HEK293 (cell line): ENCODE measurements at regions not wholly inside any gene's neighbourhood (a gene's known extent, or its start where the extent isn't known, plus 50 kb on each side); places are given as distances from the start of the nearest gene placed in this dataset.

Experiments used
- CTCF ChIA-PET: fragments of 350-600 bp; formaldehyde crosslinking; extraction: SDS; loops from one replicate; lab custom pipeline; 2021; ENCODE audit warnings: antibody characterized with exemption; lab: Yijun Ruan, JAX
- POLR2A ChIA-PET: fragments of 300-600 bp; formaldehyde crosslinking; extraction: SDS; loops from one replicate; lab custom pipeline; 2020; ENCODE audit warnings: antibody characterized with exemption, inconsistent platforms; lab: Yijun Ruan, JAX
- H3K27ac ChIP-seq: fragments of 200-500 bp; sonication (Bioruptor generic); 2 replicates; pipeline ENCODE4 v1.5.1; 2014; ENCODE audit warnings: low read depth, low read length, control low read depth, inconsistent platforms; ENCODE audit errors: extremely low read depth
- H3K36me3 ChIP-seq, 2 experiments: fragments of 200-500 bp in 1 of 2; sonication (Bioruptor generic) in 1 of 2; 1 replicate in 1 of 2; 2 replicates in 1 of 2; pipeline ENCODE4 v1.5.1; 2014 to 2017; ENCODE audit warnings: inconsistent platforms in 2 of 2, low read length in 2 of 2; ENCODE audit not compliant: control insufficient read depth in 2 of 2, insufficient read depth in 1 of 2
- H3K4me1 ChIP-seq: fragments of 200-500 bp; sonication (Bioruptor generic); 2 replicates; pipeline ENCODE4 v1.5.1; 2014; ENCODE audit warnings: mild to moderate bottlenecking, low read length, inconsistent platforms; ENCODE audit not compliant: control insufficient read depth, insufficient read depth
- H3K4me3 ChIP-seq: 2 replicates; pipeline ENCODE4 v1.5.1; 2011; ENCODE audit warnings: low read depth, mild to moderate bottlenecking, control low read depth, low read length, moderate library complexity
- H3K9me3 ChIP-seq: fragments of 200-500 bp; sonication (Bioruptor generic); 2 replicates; pipeline ENCODE4 v1.5.1; 2014; ENCODE audit warnings: low read depth, low read length, inconsistent platforms; ENCODE audit not compliant: control insufficient read depth, insufficient read depth
- GFI1B ChIP-seq: fragments of 450-650 bp; formaldehyde crosslinking; IDR thresholded peaks from 2 replicates; pipeline ENCODE4 v1.5.1; 2016; ENCODE audit warnings: missing biosample characterization, missing genetic modification characterization
- GLIS1 ChIP-seq: fragments of 450-650 bp; formaldehyde crosslinking; IDR thresholded peaks from 2 replicates; pipeline ENCODE4 v1.5.1; 2016; ENCODE audit warnings: missing biosample characterization, missing genetic modification characterization
- KLF16 ChIP-seq: fragments of 450-650 bp; formaldehyde crosslinking; IDR thresholded peaks from 2 replicates; pipeline ENCODE4 v1.5.1; 2017; ENCODE audit warnings: missing biosample characterization, missing genetic modification characterization
- KLF17 ChIP-seq: fragments of 450-650 bp; formaldehyde crosslinking; IDR thresholded peaks from 2 replicates; pipeline ENCODE4 v1.5.1; 2016; ENCODE audit warnings: missing biosample characterization, missing genetic modification characterization
- SP2 ChIP-seq: fragments of 450-650 bp; formaldehyde crosslinking; IDR thresholded peaks from 2 replicates; pipeline ENCODE4 v1.5.1; 2016; ENCODE audit warnings: missing biosample characterization, missing genetic modification characterization
- YY1 ChIP-seq: fragments of 450-650 bp; formaldehyde crosslinking; IDR thresholded peaks from 2 replicates; pipeline ENCODE4 v1.5.1; 2018; ENCODE audit warnings: missing biosample characterization, missing genetic modification characterization
- ZBTB1 ChIP-seq: fragments of 450-650 bp; formaldehyde crosslinking; IDR thresholded peaks from 2 replicates; pipeline ENCODE4 v1.5.1; 2016; ENCODE audit warnings: missing biosample characterization, missing genetic modification characterization
- ZNF114 ChIP-seq: fragments of 450-650 bp; formaldehyde crosslinking; IDR thresholded peaks from 2 replicates; pipeline ENCODE4 v1.5.0; 2017; ENCODE audit warnings: missing biosample characterization, missing genetic modification characterization
- ZNF121 ChIP-seq: fragments of 450-650 bp; formaldehyde crosslinking; IDR thresholded peaks from 2 replicates; pipeline ENCODE4 v1.5.1; 2016; ENCODE audit warnings: missing biosample characterization, missing genetic modification characterization
- ZNF221 ChIP-seq: fragments of 450-650 bp; formaldehyde crosslinking; IDR thresholded peaks from 2 replicates; pipeline ENCODE4 v1.5.1; 2017; ENCODE audit warnings: missing biosample characterization, missing genetic modification characterization, borderline replicate concordance
- ZNF24 ChIP-seq: fragments of 450-650 bp; formaldehyde crosslinking; IDR thresholded peaks from 2 replicates; pipeline ENCODE4 v1.5.1; 2016; ENCODE audit warnings: missing biosample characterization, missing genetic modification characterization
- ZNF292 ChIP-seq: fragments of 450-650 bp; formaldehyde crosslinking; IDR thresholded peaks from 2 replicates; pipeline ENCODE4 v1.5.1; 2016; ENCODE audit warnings: low read depth, missing biosample characterization, missing genetic modification characterization, borderline replicate concordance
- ZNF324 ChIP-seq: fragments of 450-650 bp; formaldehyde crosslinking; IDR thresholded peaks from 2 replicates; pipeline ENCODE4 v1.5.1; 2016; ENCODE audit warnings: missing biosample characterization, missing genetic modification characterization
- ZNF394 ChIP-seq: fragments of 450-650 bp; formaldehyde crosslinking; IDR thresholded peaks from 2 replicates; pipeline ENCODE4 v1.5.1; 2016; ENCODE audit warnings: missing biosample characterization, missing genetic modification characterization, mild to moderate bottlenecking, moderate library complexity, borderline replicate concordance
- ZNF488 ChIP-seq: fragments of 450-650 bp; formaldehyde crosslinking; IDR thresholded peaks from 2 replicates; pipeline ENCODE4 v1.5.1; 2016; ENCODE audit warnings: missing biosample characterization, missing genetic modification characterization
- ZNF544 ChIP-seq: fragments of 450-650 bp; formaldehyde crosslinking; IDR thresholded peaks from 2 replicates; pipeline ENCODE4 v1.5.0; 2017; ENCODE audit warnings: missing biosample characterization, missing genetic modification characterization
- ZNF571 ChIP-seq: fragments of 450-650 bp; formaldehyde crosslinking; IDR thresholded peaks from 2 replicates; pipeline ENCODE4 v1.5.0; 2017; ENCODE audit warnings: missing biosample characterization, missing genetic modification characterization
- ZNF76 ChIP-seq: fragments of 450-650 bp; formaldehyde crosslinking; IDR thresholded peaks from 2 replicates; pipeline ENCODE4; 2016; ENCODE audit warnings: low read depth, missing biosample characterization, missing genetic modification characterization, borderline replicate concordance
- ZSCAN23 ChIP-seq: fragments of 450-650 bp; formaldehyde crosslinking; IDR thresholded peaks from 2 replicates; pipeline ENCODE4 v1.5.1; 2016; ENCODE audit warnings: missing biosample characterization, missing genetic modification characterization
- ZSCAN5A ChIP-seq: fragments of 450-650 bp; formaldehyde crosslinking; IDR thresholded peaks from 2 replicates; pipeline ENCODE4 v1.5.1; 2016; ENCODE audit warnings: missing biosample characterization, missing genetic modification characterization

- ChIA-PET CTCF (interaction anchor here (1.4 kb wide), 1 partner anchor 13 kb away, joined by 3 read pairs; no protein-coding TSS in a partner anchor), POLR2A (no interaction called here)
- Histone ChIP-seq H3K36me3 (no peaks in the 10 kb centered on the region), H3K4me3 (no peak overlapping the region), H3K9me3 (no peaks in the 10 kb centered on the region), H3K4me1 (no peaks in the 10 kb centered on the region), H3K27ac (no peak overlapping the region)
- no peak for TF ChIP-seq ZBTB1 (tag by site-specific recombination)
- no peak for TF ChIP-seq GFI1B
- TF ChIP-seq GLIS1 (tag by site-specific recombination) = no peak
- TF ChIP-seq ZSCAN5A (tag by site-specific recombination) = no peak
- TF ChIP-seq ZNF488 = no peak
- TF ChIP-seq ZNF114 (tag by site-specific recombination) = no peak
- no peak for TF ChIP-seq ZNF221
- TF ChIP-seq ZNF76 = no peak
- no peak for TF ChIP-seq ZSCAN23 (tag by site-specific recombination)
These were observed 450.9 kb upstream of the HS6ST1 start for GRCh38 chr2:128769457-128770142.

GRCh38 chr2:128770143-128771085 is 451.7 kb upstream of the HS6ST1 start:
- no peak overlapping the region for H3K4me3 ChIP-seq
- CTCF ChIA-PET = interaction anchor here (0.9 to 1.4 kb wide), 2 partner anchors 14 to 34 kb away, joined by 3 read pairs; no protein-coding TSS in a partner anchor
- H3K36me3 ChIP-seq = no peaks in the 10 kb centered on the region
- H3K27ac ChIP-seq = no peak overlapping the region
- no peaks in the 10 kb centered on the region for H3K9me3 ChIP-seq
- TF ChIP-seq YY1 (tag by site-specific recombination) = no peak
- no peak for TF ChIP-seq ZNF394 (tag by site-specific recombination)
- TF ChIP-seq ZNF292 (tag by site-specific recombination) = no peak
- TF ChIP-seq KLF16 = no peak
- no peak for TF ChIP-seq ZNF571 (tag by site-specific recombination)
- no peak for TF ChIP-seq ZNF24 (tag by site-specific recombination)
- no peak for TF ChIP-seq SP2 (tag by site-specific recombination)
- no peak for TF ChIP-seq ZNF324 (tag by site-specific recombination)
- TF ChIP-seq KLF17 = no peak
- TF ChIP-seq ZNF121 (tag by site-specific recombination) = no peak
- no peak for TF ChIP-seq ZNF544 (tag by site-specific recombination)
- no peaks in the 10 kb centered on the region for H3K4me1 ChIP-seq
- POLR2A ChIA-PET = no interaction called here
